HepG2 (cell line): ENCODE measurements at regions not wholly inside any gene's neighbourhood (a gene's known extent, or its start where the extent isn't known, plus 50 kb on each side); places are given as distances from the start of the nearest gene placed in this dataset.

Source experiments
- CCDC6 ChIP-seq: sonication (generic); formaldehyde crosslinking; IDR thresholded peaks from 2 replicates; pipeline ENCODE4 v1.8.1; 2022; ENCODE audit warnings: mild to moderate bottlenecking, missing genetic modification reagents, moderate library complexity
- CTCF ChIP-seq: sonication (generic); formaldehyde crosslinking; IDR thresholded peaks from 2 replicates; pipeline ENCODE4 v1.5.0; 2020; ENCODE audit warnings: mild to moderate bottlenecking, missing genetic modification reagents, moderate library complexity
- EZH2 ChIP-seq: conservative IDR thresholded peaks from 2 replicates; pipeline ENCODE4 v1.6.1; 2012; ENCODE audit warnings: mild to moderate bottlenecking, low read depth, low read length, moderate library complexity
- FOXP4 ChIP-seq: sonication (generic); formaldehyde crosslinking; IDR thresholded peaks from 2 replicates; pipeline ENCODE4 v1.4.0; 2020; ENCODE audit warnings: missing genetic modification reagents
- HMGXB4 ChIP-seq, 2 experiments: sonication (generic) in 1 of 2; formaldehyde crosslinking in 1 of 2; IDR thresholded peaks; 2 replicates each; pipeline versions ENCODE4 v1.4.0 to v1.6.1; 2018 to 2020; ENCODE audit warnings: missing genetic modification reagents in 2 of 2, borderline replicate concordance in 1 of 2, low read depth in 1 of 2, mild to moderate bottlenecking in 1 of 2, missing biosample characterization in 1 of 2
- MED1 ChIP-seq: sonication (generic); formaldehyde crosslinking; IDR thresholded peaks from 2 replicates; pipeline ENCODE4 v1.4.0; 2020; ENCODE audit warnings: missing genetic modification reagents
- RBAK ChIP-seq: sonication (generic); formaldehyde crosslinking; IDR thresholded peaks from 2 replicates; pipeline ENCODE4 v1.5.1; 2020; ENCODE audit warnings: mild to moderate bottlenecking, missing genetic modification reagents

- no peak for TF ChIP-seq FOXP4 (CRISPR knock-in tag)
- no peak for TF ChIP-seq CTCF (CRISPR knock-in tag)
- no peak for TF ChIP-seq MED1 (CRISPR knock-in tag)
- TF ChIP-seq CCDC6 (CRISPR knock-in tag) = no peak
- no peak for TF ChIP-seq EZH2
- TF ChIP-seq RBAK = no peak
- no peak for TF ChIP-seq HMGXB4 (CRISPR knock-in tag; IDR thresholded peaks at IDR 0.05; ENCODE audit: borderline replicate concordance in 1 of 2, low read depth in 1 of 2)
These were observed 285.8 kb upstream of the G2E3 start for GRCh38 chr14:30272848-30273832.
